Thyroid gland (tissue), 4 donors: ENCODE measurements at regions not wholly inside any gene's neighbourhood (a gene's known extent, or its start where the extent isn't known, plus 50 kb on each side); places are given as distances from the start of the nearest gene placed in this dataset.

Source experiments
- CTCF ChIP-seq, 6 experiments: fragments of 200-600 bp in 3 of 6; fragments of 450-650 bp in 3 of 6; sonication (generic) in 3 of 6; IDR thresholded peaks; one replicate each; pipeline ENCODE4 v1.5.1; 2016 to 2019; ENCODE audit warnings: antibody characterized with exemption in 6 of 6, mild to moderate bottlenecking in 2 of 6, inconsistent platforms in 1 of 6, moderate library complexity in 1 of 6
- POLR2A ChIP-seq, 2 donors: fragments of 450-650 bp; IDR thresholded peaks; one replicate each; pipeline ENCODE4 v1.6.1; 2017; ENCODE audit warnings: antibody characterized with exemption in 2 of 2, mild to moderate bottlenecking in 2 of 2, moderate library complexity in 1 of 2

GRCh38 chr2:150303281-150303680 lies 184.2 kb downstream of the RND3 start:
- no peak for TF ChIP-seq CTCF (IDR thresholded peaks at IDR 0.05)
- no peak for TF ChIP-seq POLR2A (IDR thresholded peaks at IDR 0.05)
